Transverse colon (tissue), 4 donors: ENCODE measurements at regions not wholly inside any gene's neighbourhood (a gene's known extent, or its start where the extent isn't known, plus 50 kb on each side); places are given as distances from the start of the nearest gene placed in this dataset.

Experiments used
- DNase-seq: peaks from one replicate; pipeline ENCODE4 v3.0.0-alpha.2; 2019
- H3K27ac ChIP-seq, 4 donors: fragments of 200-600 bp; sonication (generic); 2 replicates each; pipeline ENCODE4 v1.5.1; 2016 to 2018; ENCODE audit warnings: inconsistent platforms in 4 of 4
- H3K27me3 ChIP-seq: fragments of 200-600 bp; sonication (generic); 2 replicates; pipeline ENCODE4 v1.5.1; 2017; ENCODE audit warnings: inconsistent platforms
- H3K36me3 ChIP-seq, 4 donors: fragments of 200-600 bp; sonication (generic); 2 replicates each; pipeline ENCODE4 v1.5.1; 2017 to 2019; ENCODE audit warnings: inconsistent platforms in 4 of 4
- H3K4me1 ChIP-seq, 4 donors: fragments of 200-600 bp; sonication (generic); 2 replicates each; pipeline ENCODE4 v1.5.1; 2017 to 2020; ENCODE audit warnings: inconsistent platforms in 4 of 4
- H3K4me3 ChIP-seq, 4 donors: fragments of 200-600 bp; sonication (generic); 1 replicate in 1 of 4; 2 replicates in 3 of 4; pipeline versions ENCODE4 v1.5.1 to v1.6.1; 2017 to 2019; ENCODE audit warnings: inconsistent platforms in 4 of 4
- H3K9me3 ChIP-seq, 2 donors: fragments of 200-600 bp; sonication (generic); 2 replicates each; pipeline ENCODE4 v1.5.1; 2017 to 2019; ENCODE audit warnings: inconsistent platforms in 2 of 2
- EP300 ChIP-seq: sonication (generic); formaldehyde crosslinking; IDR thresholded peaks from one replicate; pipeline ENCODE4 v1.6.1; 2017; ENCODE audit warnings: antibody characterized with exemption, low read depth
- POLR2A ChIP-seq: fragments of 450-650 bp; IDR thresholded peaks from one replicate; pipeline ENCODE4 v1.6.1; 2016; ENCODE audit warnings: antibody characterized with exemption, mild to moderate bottlenecking, moderate library complexity
- POLR2AphosphoS5 ChIP-seq, 3 donors: sonication (generic); formaldehyde crosslinking; IDR thresholded peaks; one replicate each; pipeline ENCODE4 v1.6.1; 2016; ENCODE audit warnings: antibody characterized with exemption in 3 of 3
- WGBS, 2 donors: methylation state at CpG; one replicate each; pipeline ENCODE4 v1.1.5; 2018; ENCODE audit warnings: low coverage in 1 of 2; 5-methylcytosine and 5-hydroxymethylcytosine counted together
- in situ Hi-C, 4 donors: fragments of 200-750 bp; cut with MboI; loops; one replicate each; pipeline versions ENCODE4 v1.15.0 to v1.15.1; 2017; ENCODE audit warnings: low sequenced_read_pairs in 3 of 4, low pct_ligation_motif_present in 1 of 4, low pct_unique_long_range_greater_than_20kb in 1 of 4
- intact Hi-C: fragments of 100-400 bp; cut with DNase I; formaldehyde crosslinking; loops from one replicate; pipeline ENCODE4 v1.15.1; 2023; ENCODE audit warnings: low total_unique reads
- TF ChIP-seq, protein P1 (sequence below), 5 experiments: fragments of 200-600 bp in 3 of 5; fragments of 450-650 bp in 2 of 5; sonication (generic) in 3 of 5; IDR thresholded peaks; 1 replicate in 2 of 5; 2 replicates in 3 of 5; pipeline ENCODE4 v1.5.1; 2016 to 2017; ENCODE audit warnings: antibody characterized with exemption in 5 of 5, inconsistent platforms in 3 of 5, mild to moderate bottlenecking in 2 of 5, moderate library complexity in 1 of 5

DNA sequence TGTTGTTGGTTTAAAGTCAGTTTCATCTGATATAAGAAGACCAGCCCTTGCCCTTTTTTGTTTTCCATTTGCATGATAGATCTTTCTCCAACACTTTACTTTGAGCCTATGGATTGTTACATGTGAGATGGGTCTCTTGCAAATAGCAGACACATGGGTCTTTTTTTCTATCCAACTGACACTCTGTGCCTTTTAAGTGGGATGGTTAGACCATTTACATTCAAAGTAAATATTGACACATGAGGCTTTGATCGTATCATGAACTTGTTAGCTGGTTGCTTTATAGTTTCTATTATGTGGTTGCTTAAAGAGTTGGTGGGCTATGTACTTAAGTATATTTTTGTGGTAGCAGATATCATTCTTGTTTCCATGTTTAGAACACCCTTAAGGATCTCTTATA lies 213.4 kb upstream of the G2E3 start:
- Histone ChIP-seq H3K4me3 (no peak overlapping the region), H3K36me3 (no peaks in the 10 kb centered on the region), H3K4me1 (no peaks in the 10 kb centered on the region), H3K27ac (no peak overlapping the region), H3K9me3 (no peaks in the 10 kb centered on the region), H3K27me3 (no peaks in the 10 kb centered on the region)
- WGBS, 2 donors = 43 to 56% methylated on average over 1 of the region's 1 CpG
- DNase-seq = no peak
- TF ChIP-seq POLR2AphosphoS5 (IDR thresholded peaks at IDR 0.05) (no peak), POLR2A (no peak), EP300 (no peak)
- TF ChIP-seq, protein P1, sequence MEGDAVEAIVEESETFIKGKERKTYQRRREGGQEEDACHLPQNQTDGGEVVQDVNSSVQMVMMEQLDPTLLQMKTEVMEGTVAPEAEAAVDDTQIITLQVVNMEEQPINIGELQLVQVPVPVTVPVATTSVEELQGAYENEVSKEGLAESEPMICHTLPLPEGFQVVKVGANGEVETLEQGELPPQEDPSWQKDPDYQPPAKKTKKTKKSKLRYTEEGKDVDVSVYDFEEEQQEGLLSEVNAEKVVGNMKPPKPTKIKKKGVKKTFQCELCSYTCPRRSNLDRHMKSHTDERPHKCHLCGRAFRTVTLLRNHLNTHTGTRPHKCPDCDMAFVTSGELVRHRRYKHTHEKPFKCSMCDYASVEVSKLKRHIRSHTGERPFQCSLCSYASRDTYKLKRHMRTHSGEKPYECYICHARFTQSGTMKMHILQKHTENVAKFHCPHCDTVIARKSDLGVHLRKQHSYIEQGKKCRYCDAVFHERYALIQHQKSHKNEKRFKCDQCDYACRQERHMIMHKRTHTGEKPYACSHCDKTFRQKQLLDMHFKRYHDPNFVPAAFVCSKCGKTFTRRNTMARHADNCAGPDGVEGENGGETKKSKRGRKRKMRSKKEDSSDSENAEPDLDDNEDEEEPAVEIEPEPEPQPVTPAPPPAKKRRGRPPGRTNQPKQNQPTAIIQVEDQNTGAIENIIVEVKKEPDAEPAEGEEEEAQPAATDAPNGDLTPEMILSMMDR (IDR thresholded peaks at IDR 0.05) = no peak
- in situ Hi-C loops = no loop called here
- intact Hi-C loops = no loop called here

DNA sequence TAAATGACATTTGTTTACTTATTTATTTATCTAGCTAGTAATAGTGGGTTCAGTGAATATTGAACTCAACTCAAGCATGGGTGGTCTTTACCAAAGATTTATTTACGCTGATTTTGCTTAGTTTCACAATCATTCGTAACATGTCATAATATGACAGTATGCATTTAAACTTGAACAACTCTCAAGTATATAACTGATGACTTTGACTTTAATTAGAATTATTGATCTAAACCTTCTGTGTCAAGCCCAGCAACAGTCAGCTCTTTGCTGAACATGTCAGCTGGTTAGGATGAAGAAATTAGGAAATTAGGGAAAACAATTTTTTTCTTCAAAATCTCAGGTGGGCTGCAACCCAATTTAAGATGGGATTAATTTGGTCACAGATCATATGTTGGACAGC lies 210.5 kb upstream of the G2E3 start:
- 82 to 96% methylated on average over 2 of the region's 2 CpGs for WGBS, 2 donors
- TF ChIP-seq POLR2AphosphoS5 (IDR thresholded peaks at IDR 0.05) (no peak), EP300 (no peak)
- TF ChIP-seq, protein P1 (IDR thresholded peaks at IDR 0.05) = no peak
- Histone ChIP-seq H3K9me3 (no peaks in the 10 kb centered on the region), H3K27ac (no peak overlapping the region), H3K36me3 (no peaks in the 10 kb centered on the region), H3K4me3 (no peak overlapping the region), H3K27me3 (no peaks in the 10 kb centered on the region), H3K4me1 (no peaks in the 10 kb centered on the region)
- intact Hi-C loops = no loop called here
- no peak for DNase-seq
- in situ Hi-C loops = no loop called here

DNA sequence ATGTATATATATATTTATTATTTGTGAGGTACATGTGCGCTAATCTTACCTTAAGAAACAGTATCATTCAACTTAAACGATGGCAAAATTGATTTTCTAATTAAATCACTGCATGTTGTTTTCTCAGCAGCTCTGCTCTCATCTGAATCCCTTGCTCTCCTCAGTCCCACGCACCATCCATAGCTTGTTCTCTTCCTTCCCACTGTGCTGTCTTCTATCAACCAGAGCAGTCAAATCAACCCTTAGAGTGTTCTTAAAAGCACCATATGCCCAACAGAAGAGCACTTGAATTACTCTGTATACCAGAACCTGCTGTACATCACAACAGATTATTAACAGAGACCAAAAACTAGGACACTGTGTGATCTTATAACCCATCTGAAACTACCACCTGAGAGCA lies 209.4 kb upstream of the G2E3 start:
- WGBS, 2 donors = 87% methylated on average over 3 of the region's 3 CpGs
- TF ChIP-seq POLR2AphosphoS5 (IDR thresholded peaks at IDR 0.05) = no peak
- TF ChIP-seq, protein P1 (IDR thresholded peaks at IDR 0.05) = no peak
- TF ChIP-seq POLR2A = no peak
- TF ChIP-seq EP300 = no peak
- Histone ChIP-seq H3K9me3 (no peaks in the 10 kb centered on the region), H3K36me3 (no peaks in the 10 kb centered on the region), H3K4me3 (no peak overlapping the region), H3K4me1 (no peaks in the 10 kb centered on the region), H3K27me3 (no peaks in the 10 kb centered on the region), H3K27ac (no peak overlapping the region)
- no peak for DNase-seq
- in situ Hi-C loops (no loop called here), intact Hi-C loops (no loop called here)

DNA sequence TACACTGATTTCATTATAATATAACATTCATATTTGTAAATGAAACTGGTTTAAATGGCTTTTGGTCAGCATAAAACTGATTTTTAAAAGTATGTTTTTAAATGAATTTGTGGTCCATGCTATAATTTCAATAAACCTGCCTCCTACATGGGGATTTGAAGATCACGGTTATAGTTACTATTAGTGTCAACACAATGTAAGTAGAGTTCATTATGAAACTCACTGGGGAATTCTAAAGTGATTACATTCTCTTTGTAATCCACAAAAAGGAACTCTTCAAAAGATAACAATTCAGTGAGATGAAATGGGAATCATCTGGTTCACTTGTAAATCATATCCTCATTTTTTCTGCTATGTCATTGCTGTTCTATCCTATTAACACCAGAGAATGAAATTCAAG lies 204.5 kb upstream of the G2E3 start:
- WGBS, 2 donors = 43 to 52% methylated on average over 1 of the region's 1 CpG
- intact Hi-C loops (no loop called here), in situ Hi-C loops (no loop called here)
- TF ChIP-seq POLR2A (no peak), POLR2AphosphoS5 (IDR thresholded peaks at IDR 0.05) (no peak), EP300 (no peak)
- TF ChIP-seq, protein P1 (IDR thresholded peaks at IDR 0.05) = no peak
- no peaks in the 10 kb centered on the region for H3K4me1 ChIP-seq
- no peaks in the 10 kb centered on the region for H3K36me3 ChIP-seq
- no peak for DNase-seq
- H3K27ac ChIP-seq = no peak overlapping the region
- no peak overlapping the region for H3K4me3 ChIP-seq
- no peaks in the 10 kb centered on the region for H3K9me3 ChIP-seq
- H3K27me3 ChIP-seq = peaks cover 3% of the 10 kb centered on the region
